Keratinocyte (primary cell): ENCODE measurements at regions not wholly inside any gene's neighbourhood (a gene's known extent, or its start where the extent isn't known, plus 50 kb on each side); places are given as distances from the start of the nearest gene placed in this dataset.

Experiments
- DNase-seq: peaks from one replicate; pipeline ENCODE4 v3.0.0-alpha.2; 2011; ENCODE audit warnings: low read depth, missing footprints, low spot score
- FAIRE-seq: peaks from 2 replicates; lab custom pipeline; 2011; peaks lifted over from hg19 to GRCh38; lab: Jason Lieb, UNC
- H2AFZ ChIP-seq: 2 replicates; pipeline ENCODE4 v1.6.0; 2012; ENCODE audit warnings: low read length, control low read depth, inconsistent platforms; ENCODE audit not compliant: control insufficient read depth
- H3K27ac ChIP-seq: 2 replicates; pipeline ENCODE4 v1.5.1; 2011; ENCODE audit warnings: low read length; ENCODE audit not compliant: control insufficient read depth, insufficient read depth
- H3K27me3 ChIP-seq: 3 replicates; pipeline ENCODE4 v1.6.0; 2011; ENCODE audit warnings: low read length; ENCODE audit not compliant: control insufficient read depth, insufficient read depth; ENCODE audit errors: extremely low read depth
- H3K36me3 ChIP-seq, 2 experiments: 2 replicates in 1 of 2; 3 replicates in 1 of 2; pipeline ENCODE4 v1.5.1; 2011; ENCODE audit warnings: low read length in 2 of 2, mild to moderate bottlenecking in 1 of 2; ENCODE audit not compliant: control insufficient read depth in 2 of 2, insufficient read depth in 2 of 2; ENCODE audit errors: extremely low read depth in 1 of 2
- H3K4me1 ChIP-seq: 3 replicates; pipeline ENCODE4 v1.5.1; 2011; ENCODE audit warnings: low read length; ENCODE audit not compliant: control insufficient read depth, insufficient read depth; ENCODE audit errors: extremely low read depth
- H3K4me2 ChIP-seq: 3 replicates; pipeline ENCODE4 v1.6.0; 2011; ENCODE audit warnings: low read depth, low read length; ENCODE audit not compliant: control insufficient read depth, insufficient read depth; ENCODE audit errors: extremely low read depth
- H3K4me3 ChIP-seq, 3 experiments: fragments of 200-600 bp in 1 of 3; sonication (generic) in 1 of 3; 2 replicates in 2 of 3; 3 replicates in 1 of 3; pipeline ENCODE4 v1.5.1; 2011 to 2016; ENCODE audit warnings: low read length in 3 of 3, mild to moderate bottlenecking in 3 of 3, control low read depth in 2 of 3, inconsistent platforms in 1 of 3, low read depth in 1 of 3, mixed read lengths in 1 of 3, mixed run types in 1 of 3, moderate library complexity in 1 of 3; ENCODE audit not compliant: control insufficient read depth in 2 of 3, insufficient read depth in 2 of 3; ENCODE audit errors: extremely low read depth in 1 of 3
- H3K79me2 ChIP-seq: 2 replicates; pipeline ENCODE4 v1.6.0; 2012; ENCODE audit warnings: low read length; ENCODE audit not compliant: control insufficient read depth, insufficient read depth
- H3K9ac ChIP-seq: 3 replicates; pipeline ENCODE4 v1.6.0; 2011; ENCODE audit warnings: low read length; ENCODE audit not compliant: control insufficient read depth, insufficient read depth; ENCODE audit errors: extremely low read depth
- H3K9me1 ChIP-seq: 3 replicates; pipeline ENCODE4 v1.6.0; 2011; ENCODE audit warnings: low read length; ENCODE audit not compliant: control insufficient read depth, insufficient read depth; ENCODE audit errors: extremely low read depth
- H3K9me3 ChIP-seq: 2 replicates; pipeline ENCODE4 v1.5.1; 2012; ENCODE audit warnings: low read depth, low read length; ENCODE audit not compliant: control insufficient read depth
- H4K20me1 ChIP-seq: 3 replicates; pipeline ENCODE4 v1.6.0; 2011; ENCODE audit warnings: low read length; ENCODE audit not compliant: control insufficient read depth, insufficient read depth; ENCODE audit errors: extremely low read depth
- EZH2 ChIP-seq: IDR thresholded peaks from one replicate; pipeline ENCODE4 v1.6.1; 2012; ENCODE audit warnings: inconsistent platforms, mild to moderate bottlenecking, low read length, moderate library complexity
- dilution Hi-C: fragments of 300-500 bp; cut with MboI; formaldehyde crosslinking; loops from one replicate; pipeline ENCODE4 v1.7.0; 2020; ENCODE audit warnings: low sequenced_read_pairs; ENCODE audit not compliant: extremely low pct_ligation_motif_present
- TF ChIP-seq, protein P1 (sequence below), 3 experiments: IDR thresholded peaks in 1 of 3; conservative IDR thresholded peaks in 1 of 3; optimal IDR thresholded peaks in 1 of 3; 2 replicates in 2 of 3; 3 replicates in 1 of 3; pipeline versions ENCODE3 to v1.5.1; 2011; ENCODE audit warnings: low read length in 3 of 3, mild to moderate bottlenecking in 3 of 3, moderate library complexity in 2 of 3, control low read depth in 1 of 3, inconsistent platforms in 1 of 3; ENCODE audit not compliant: insufficient read depth in 2 of 3; ENCODE audit errors: extremely low read depth in 1 of 3

DNA sequence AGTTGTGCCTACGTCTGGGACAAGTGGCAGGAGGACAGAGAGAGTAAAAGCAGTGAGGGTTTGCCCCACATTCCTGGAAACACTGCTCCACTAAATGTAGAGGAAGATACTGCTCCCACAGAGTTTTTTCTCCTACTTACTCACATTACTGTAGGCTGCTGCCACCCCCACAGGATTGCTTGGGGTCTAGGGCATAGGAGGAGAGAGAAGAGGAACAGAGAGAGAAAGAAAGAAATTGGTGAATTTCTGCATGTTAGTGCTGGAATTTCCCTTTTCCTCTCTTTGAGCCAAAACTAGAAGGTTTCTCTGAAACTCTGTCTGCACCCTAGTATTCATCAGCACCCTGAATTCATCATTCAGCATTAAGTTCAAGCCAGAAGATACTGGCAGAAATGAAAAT lies 397.9 kb downstream of the INHBA start:
- H3K4me2 ChIP-seq = no peak overlapping the region
- no peak for TF ChIP-seq EZH2
- TF ChIP-seq, protein P1, sequence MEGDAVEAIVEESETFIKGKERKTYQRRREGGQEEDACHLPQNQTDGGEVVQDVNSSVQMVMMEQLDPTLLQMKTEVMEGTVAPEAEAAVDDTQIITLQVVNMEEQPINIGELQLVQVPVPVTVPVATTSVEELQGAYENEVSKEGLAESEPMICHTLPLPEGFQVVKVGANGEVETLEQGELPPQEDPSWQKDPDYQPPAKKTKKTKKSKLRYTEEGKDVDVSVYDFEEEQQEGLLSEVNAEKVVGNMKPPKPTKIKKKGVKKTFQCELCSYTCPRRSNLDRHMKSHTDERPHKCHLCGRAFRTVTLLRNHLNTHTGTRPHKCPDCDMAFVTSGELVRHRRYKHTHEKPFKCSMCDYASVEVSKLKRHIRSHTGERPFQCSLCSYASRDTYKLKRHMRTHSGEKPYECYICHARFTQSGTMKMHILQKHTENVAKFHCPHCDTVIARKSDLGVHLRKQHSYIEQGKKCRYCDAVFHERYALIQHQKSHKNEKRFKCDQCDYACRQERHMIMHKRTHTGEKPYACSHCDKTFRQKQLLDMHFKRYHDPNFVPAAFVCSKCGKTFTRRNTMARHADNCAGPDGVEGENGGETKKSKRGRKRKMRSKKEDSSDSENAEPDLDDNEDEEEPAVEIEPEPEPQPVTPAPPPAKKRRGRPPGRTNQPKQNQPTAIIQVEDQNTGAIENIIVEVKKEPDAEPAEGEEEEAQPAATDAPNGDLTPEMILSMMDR (optimal IDR thresholded peaks at IDR 0.05 in 1 of 3, IDR thresholded peaks at IDR 0.05 in 1 of 3, conservative IDR thresholded peaks at IDR 0.05 in 1 of 3; ENCODE audit: extremely low read depth in 1 of 3, insufficient read depth in 2 of 3, low read length in 3 of 3) = no peak
- DNase-seq = no peak
- H4K20me1 ChIP-seq = no peaks in the 10 kb centered on the region
- FAIRE-seq = no peak
- no peaks in the 10 kb centered on the region for H3K36me3 ChIP-seq
- no peak overlapping the region for H3K27ac ChIP-seq
- no peaks in the 10 kb centered on the region for H3K9me1 ChIP-seq
- dilution Hi-C loops = no loop called here
- no peak overlapping the region for H2AFZ ChIP-seq
- H3K4me3 ChIP-seq = no peak overlapping the region
- H3K4me1 ChIP-seq = no peaks in the 10 kb centered on the region
- H3K27me3 ChIP-seq = no peaks in the 10 kb centered on the region
- no peak overlapping the region for H3K9ac ChIP-seq
- no peaks in the 10 kb centered on the region for H3K9me3 ChIP-seq
- H3K79me2 ChIP-seq = no peaks in the 10 kb centered on the region

DNA sequence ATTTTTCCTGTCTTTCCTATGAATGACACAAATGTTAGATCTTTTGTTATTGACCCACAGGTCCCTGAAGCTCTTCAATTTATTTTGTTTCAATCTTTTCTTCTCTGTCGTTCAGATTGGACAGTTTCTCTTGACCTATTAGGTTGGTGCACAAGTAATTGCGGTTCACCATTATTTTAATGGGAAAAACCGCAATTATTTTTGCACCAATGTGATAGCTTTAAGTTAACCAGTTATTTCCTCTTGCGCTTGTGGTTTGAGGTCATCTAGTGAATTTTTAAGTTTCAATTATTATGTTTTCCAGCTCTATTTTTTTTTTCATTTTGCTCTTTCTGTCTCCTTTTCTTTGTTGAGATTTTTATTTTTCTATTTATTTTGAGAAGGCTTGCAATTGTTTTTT lies 399.2 kb downstream of the INHBA start:
- TF ChIP-seq EZH2 = no peak
- TF ChIP-seq, protein P1 (optimal IDR thresholded peaks at IDR 0.05 in 1 of 3, IDR thresholded peaks at IDR 0.05 in 1 of 3, conservative IDR thresholded peaks at IDR 0.05 in 1 of 3; ENCODE audit: extremely low read depth in 1 of 3, insufficient read depth in 2 of 3, low read length in 3 of 3) = no peak
- H3K27me3 ChIP-seq = no peaks in the 10 kb centered on the region
- H2AFZ ChIP-seq = no peak overlapping the region
- H3K9me1 ChIP-seq = no peaks in the 10 kb centered on the region
- H3K79me2 ChIP-seq = no peaks in the 10 kb centered on the region
- H3K4me2 ChIP-seq = no peak overlapping the region
- H3K9ac ChIP-seq = no peak overlapping the region
- H3K36me3 ChIP-seq = no peaks in the 10 kb centered on the region
- no peak for DNase-seq
- peak; percentile 13 for FAIRE-seq
- dilution Hi-C loops = no loop called here
- no peak overlapping the region for H3K27ac ChIP-seq
- H3K4me3 ChIP-seq = no peak overlapping the region
- H4K20me1 ChIP-seq = no peaks in the 10 kb centered on the region
- peaks cover 1% of the 10 kb centered on the region for H3K4me1 ChIP-seq
- H3K9me3 ChIP-seq = no peaks in the 10 kb centered on the region
